HEK293 (cell line): ENCODE measurements at regions not wholly inside any gene's neighbourhood (a gene's known extent, or its start where the extent isn't known, plus 50 kb on each side); places are given as distances from the start of the nearest gene placed in this dataset.

Experiments used
- CTCF ChIA-PET: fragments of 350-600 bp; formaldehyde crosslinking; extraction: SDS; loops from one replicate; lab custom pipeline; 2021; ENCODE audit warnings: antibody characterized with exemption; lab: Yijun Ruan, JAX
- POLR2A ChIA-PET: fragments of 300-600 bp; formaldehyde crosslinking; extraction: SDS; loops from one replicate; lab custom pipeline; 2020; ENCODE audit warnings: antibody characterized with exemption, inconsistent platforms; lab: Yijun Ruan, JAX
- H3K27ac ChIP-seq: fragments of 200-500 bp; sonication (Bioruptor generic); 2 replicates; pipeline ENCODE4 v1.5.1; 2014; ENCODE audit warnings: low read depth, low read length, control low read depth, inconsistent platforms; ENCODE audit errors: extremely low read depth
- H3K36me3 ChIP-seq, 2 experiments: fragments of 200-500 bp in 1 of 2; sonication (Bioruptor generic) in 1 of 2; 1 replicate in 1 of 2; 2 replicates in 1 of 2; pipeline ENCODE4 v1.5.1; 2014 to 2017; ENCODE audit warnings: inconsistent platforms in 2 of 2, low read length in 2 of 2; ENCODE audit not compliant: control insufficient read depth in 2 of 2, insufficient read depth in 1 of 2
- H3K4me1 ChIP-seq: fragments of 200-500 bp; sonication (Bioruptor generic); 2 replicates; pipeline ENCODE4 v1.5.1; 2014; ENCODE audit warnings: mild to moderate bottlenecking, low read length, inconsistent platforms; ENCODE audit not compliant: control insufficient read depth, insufficient read depth
- H3K4me3 ChIP-seq: 2 replicates; pipeline ENCODE4 v1.5.1; 2011; ENCODE audit warnings: low read depth, mild to moderate bottlenecking, control low read depth, low read length, moderate library complexity
- H3K9me3 ChIP-seq: fragments of 200-500 bp; sonication (Bioruptor generic); 2 replicates; pipeline ENCODE4 v1.5.1; 2014; ENCODE audit warnings: low read depth, low read length, inconsistent platforms; ENCODE audit not compliant: control insufficient read depth, insufficient read depth
- BCL11A ChIP-seq: fragments of 450-650 bp; formaldehyde crosslinking; IDR thresholded peaks from 2 replicates; pipeline ENCODE4 v1.5.1; 2016; ENCODE audit warnings: low read depth, missing biosample characterization, missing genetic modification characterization
- KLF16 ChIP-seq: fragments of 450-650 bp; formaldehyde crosslinking; IDR thresholded peaks from 2 replicates; pipeline ENCODE4 v1.5.1; 2017; ENCODE audit warnings: missing biosample characterization, missing genetic modification characterization
- OSR2 ChIP-seq: fragments of 450-650 bp; formaldehyde crosslinking; IDR thresholded peaks from 2 replicates; pipeline ENCODE4 v1.5.1; 2016; ENCODE audit warnings: missing biosample characterization, missing genetic modification characterization
- SCRT1 ChIP-seq: fragments of 450-650 bp; formaldehyde crosslinking; IDR thresholded peaks from 2 replicates; pipeline ENCODE4 v1.5.1; 2016; ENCODE audit warnings: missing biosample characterization, missing genetic modification characterization, borderline replicate concordance
- ZBTB21 ChIP-seq: fragments of 450-650 bp; formaldehyde crosslinking; IDR thresholded peaks from 2 replicates; pipeline ENCODE4 v1.5.1; 2017; ENCODE audit warnings: missing biosample characterization, missing genetic modification characterization
- ZNF138 ChIP-seq: fragments of 450-650 bp; formaldehyde crosslinking; IDR thresholded peaks from 2 replicates; pipeline ENCODE4 v1.5.1; 2016; ENCODE audit warnings: missing biosample characterization, missing genetic modification characterization, borderline replicate concordance
- ZNF155 ChIP-seq: fragments of 450-650 bp; formaldehyde crosslinking; IDR thresholded peaks from 2 replicates; pipeline ENCODE4 v1.5.1; 2016; ENCODE audit warnings: missing biosample characterization, missing genetic modification characterization
- ZNF175 ChIP-seq: fragments of 450-650 bp; formaldehyde crosslinking; IDR thresholded peaks from 2 replicates; pipeline ENCODE4 v1.5.1; 2016; ENCODE audit warnings: missing biosample characterization, missing genetic modification characterization
- ZNF426 ChIP-seq: fragments of 450-650 bp; formaldehyde crosslinking; IDR thresholded peaks from 2 replicates; pipeline ENCODE4 v1.5.1; 2017; ENCODE audit warnings: missing biosample characterization, missing genetic modification characterization, mild to moderate bottlenecking, inconsistent platforms, moderate library complexity
- ZNF555 ChIP-seq: fragments of 450-650 bp; formaldehyde crosslinking; conservative IDR thresholded peaks from 2 replicates; pipeline ENCODE4 v1.5.1; 2017; ENCODE audit warnings: missing biosample characterization, mild to moderate bottlenecking, missing genetic modification characterization, inconsistent platforms
- ZNF596 ChIP-seq: fragments of 450-650 bp; IDR thresholded peaks from 2 replicates; pipeline ENCODE4 v1.5.0; 2018; ENCODE audit warnings: missing biosample characterization, mild to moderate bottlenecking, missing genetic modification characterization, moderate library complexity
- ZNF660 ChIP-seq: fragments of 450-650 bp; IDR thresholded peaks from 2 replicates; pipeline ENCODE4 v1.5.1; 2018; ENCODE audit warnings: missing biosample characterization, mild to moderate bottlenecking, missing genetic modification characterization
- ZNF664 ChIP-seq: fragments of 450-650 bp; formaldehyde crosslinking; IDR thresholded peaks from 2 replicates; pipeline ENCODE4 v1.5.1; 2016; ENCODE audit warnings: missing biosample characterization, missing genetic modification characterization
- ZNF701 ChIP-seq: fragments of 450-650 bp; formaldehyde crosslinking; IDR thresholded peaks from 2 replicates; pipeline ENCODE4 v1.5.1; 2016; ENCODE audit warnings: missing biosample characterization, missing genetic modification characterization
- ZNF707 ChIP-seq: fragments of 450-650 bp; formaldehyde crosslinking; IDR thresholded peaks from 2 replicates; pipeline ENCODE4 v1.5.1; 2016; ENCODE audit warnings: missing biosample characterization, missing genetic modification characterization
- ZNF776 ChIP-seq: fragments of 450-650 bp; formaldehyde crosslinking; IDR thresholded peaks from 2 replicates; pipeline ENCODE4 v1.5.0; 2017; ENCODE audit warnings: missing biosample characterization, missing genetic modification characterization, borderline replicate concordance
- ZNF792 ChIP-seq: fragments of 450-650 bp; formaldehyde crosslinking; IDR thresholded peaks from 2 replicates; pipeline ENCODE4 v1.5.1; 2016; ENCODE audit warnings: missing biosample characterization, missing genetic modification characterization
- ZNF843 ChIP-seq: fragments of 450-650 bp; formaldehyde crosslinking; IDR thresholded peaks from 2 replicates; pipeline ENCODE4 v1.5.1; 2016; ENCODE audit warnings: missing biosample characterization, missing genetic modification characterization
- ZSCAN16 ChIP-seq: fragments of 450-650 bp; formaldehyde crosslinking; IDR thresholded peaks from 2 replicates; pipeline ENCODE4 v1.5.1; 2016; ENCODE audit warnings: missing biosample characterization, missing genetic modification characterization
- TF ChIP-seq, protein P1 (sequence below): fragments of 450-650 bp; formaldehyde crosslinking; IDR thresholded peaks from 2 replicates; pipeline ENCODE4 v1.5.1; 2017; ENCODE audit warnings: missing biosample characterization, missing genetic modification characterization
- TF ChIP-seq, protein P2 (sequence below): fragments of 450-650 bp; formaldehyde crosslinking; IDR thresholded peaks from 2 replicates; pipeline ENCODE4 v1.5.1; 2016; ENCODE audit warnings: missing biosample characterization, missing genetic modification characterization
- TF ChIP-seq, protein P3 (sequence below): IDR thresholded peaks from 2 replicates; pipeline ENCODE4 v1.6.1; 2011; ENCODE audit warnings: mild to moderate bottlenecking, low read depth, low read length, borderline replicate concordance
- TF ChIP-seq, protein P4 (sequence below): fragments of 450-650 bp; formaldehyde crosslinking; IDR thresholded peaks from 2 replicates; pipeline ENCODE4 v1.5.1; 2016; ENCODE audit warnings: missing biosample characterization, missing genetic modification characterization
- TF ChIP-seq, protein P5 (sequence below): fragments of 450-650 bp; formaldehyde crosslinking; conservative IDR thresholded peaks from 2 replicates; pipeline ENCODE4 v1.5.1; 2016; ENCODE audit warnings: low read depth, missing biosample characterization, missing genetic modification characterization

DNA sequence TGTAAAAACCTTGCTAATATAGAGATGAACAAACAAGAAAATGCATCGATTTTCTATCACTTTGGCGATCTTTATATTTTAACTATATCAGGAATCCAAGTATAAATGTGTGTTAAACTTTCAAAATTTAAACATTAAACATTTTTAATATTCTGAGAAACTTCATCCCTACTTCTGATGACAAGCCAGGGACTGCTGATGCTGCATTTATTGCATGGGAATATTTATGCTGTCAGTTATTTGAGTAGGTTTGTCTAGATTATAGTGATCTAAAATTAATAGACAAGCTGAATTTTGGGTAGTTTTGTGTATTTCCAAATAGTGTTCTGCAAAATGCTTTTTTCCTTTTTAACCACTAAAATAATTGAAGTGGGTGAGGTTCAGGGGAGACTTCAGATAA, 175.3 kb downstream of the LEPR start:
- H3K9me3 ChIP-seq = no peaks in the 10 kb centered on the region
- ChIA-PET POLR2A (no interaction called here), CTCF (interaction anchor here (0.6 kb wide), 2 partner anchors 377 to 856 kb away, joined by 3 read pairs; no protein-coding TSS in a partner anchor)
- no peaks in the 10 kb centered on the region for H3K36me3 ChIP-seq
- no peak overlapping the region for H3K27ac ChIP-seq
- no peaks in the 10 kb centered on the region for H3K4me1 ChIP-seq
- H3K4me3 ChIP-seq = no peak overlapping the region
- TF ChIP-seq ZNF776 (tag by site-specific recombination) = no peak
- no peak for TF ChIP-seq ZNF664 (tag by site-specific recombination)
- TF ChIP-seq, protein P1, sequence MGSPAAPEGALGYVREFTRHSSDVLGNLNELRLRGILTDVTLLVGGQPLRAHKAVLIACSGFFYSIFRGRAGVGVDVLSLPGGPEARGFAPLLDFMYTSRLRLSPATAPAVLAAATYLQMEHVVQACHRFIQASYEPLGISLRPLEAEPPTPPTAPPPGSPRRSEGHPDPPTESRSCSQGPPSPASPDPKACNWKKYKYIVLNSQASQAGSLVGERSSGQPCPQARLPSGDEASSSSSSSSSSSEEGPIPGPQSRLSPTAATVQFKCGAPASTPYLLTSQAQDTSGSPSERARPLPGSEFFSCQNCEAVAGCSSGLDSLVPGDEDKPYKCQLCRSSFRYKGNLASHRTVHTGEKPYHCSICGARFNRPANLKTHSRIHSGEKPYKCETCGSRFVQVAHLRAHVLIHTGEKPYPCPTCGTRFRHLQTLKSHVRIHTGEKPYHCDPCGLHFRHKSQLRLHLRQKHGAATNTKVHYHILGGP (tag by site-specific recombination) = no peak
- no peak for TF ChIP-seq BCL11A (tag by site-specific recombination)
- TF ChIP-seq, protein P2, sequence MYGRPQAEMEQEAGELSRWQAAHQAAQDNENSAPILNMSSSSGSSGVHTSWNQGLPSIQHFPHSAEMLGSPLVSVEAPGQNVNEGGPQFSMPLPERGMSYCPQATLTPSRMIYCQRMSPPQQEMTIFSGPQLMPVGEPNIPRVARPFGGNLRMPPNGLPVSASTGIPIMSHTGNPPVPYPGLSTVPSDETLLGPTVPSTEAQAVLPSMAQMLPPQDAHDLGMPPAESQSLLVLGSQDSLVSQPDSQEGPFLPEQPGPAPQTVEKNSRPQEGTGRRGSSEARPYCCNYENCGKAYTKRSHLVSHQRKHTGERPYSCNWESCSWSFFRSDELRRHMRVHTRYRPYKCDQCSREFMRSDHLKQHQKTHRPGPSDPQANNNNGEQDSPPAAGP (tag by site-specific recombination) = no peak
- no peak for TF ChIP-seq ZNF138 (tag by site-specific recombination)
- TF ChIP-seq, protein P3, sequence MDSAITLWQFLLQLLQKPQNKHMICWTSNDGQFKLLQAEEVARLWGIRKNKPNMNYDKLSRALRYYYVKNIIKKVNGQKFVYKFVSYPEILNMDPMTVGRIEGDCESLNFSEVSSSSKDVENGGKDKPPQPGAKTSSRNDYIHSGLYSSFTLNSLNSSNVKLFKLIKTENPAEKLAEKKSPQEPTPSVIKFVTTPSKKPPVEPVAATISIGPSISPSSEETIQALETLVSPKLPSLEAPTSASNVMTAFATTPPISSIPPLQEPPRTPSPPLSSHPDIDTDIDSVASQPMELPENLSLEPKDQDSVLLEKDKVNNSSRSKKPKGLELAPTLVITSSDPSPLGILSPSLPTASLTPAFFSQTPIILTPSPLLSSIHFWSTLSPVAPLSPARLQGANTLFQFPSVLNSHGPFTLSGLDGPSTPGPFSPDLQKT = no peak
- no peak for TF ChIP-seq ZNF155 (tag by site-specific recombination)
- no peak for TF ChIP-seq ZNF426 (tag by site-specific recombination)
- no peak for TF ChIP-seq ZBTB21 (tag by site-specific recombination)
- no peak for TF ChIP-seq SCRT1 (tag by site-specific recombination)
- no peak for TF ChIP-seq ZNF707 (tag by site-specific recombination)
- TF ChIP-seq ZNF792 (tag by site-specific recombination) = no peak
- TF ChIP-seq OSR2 = no peak

DNA sequence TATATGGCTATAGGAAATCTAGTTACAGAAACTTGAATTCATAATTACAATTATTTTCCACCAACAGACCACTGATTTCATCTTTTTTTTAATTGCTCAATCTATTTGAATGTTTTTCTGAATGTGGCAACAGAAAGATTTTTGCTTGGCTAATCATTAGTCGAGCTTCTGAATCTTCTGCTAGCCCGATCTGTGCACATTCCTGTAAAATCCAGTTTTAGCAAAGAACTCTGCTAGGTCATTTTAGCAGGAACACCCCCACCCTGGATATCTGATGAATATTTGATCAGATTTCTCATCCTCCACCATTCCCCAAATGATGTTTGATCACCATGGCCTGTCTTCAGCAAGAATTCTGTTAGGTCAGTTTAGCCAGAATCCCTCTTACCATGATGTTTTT, 176.3 kb downstream of the LEPR start:
- Histone ChIP-seq H3K4me1 (no peaks in the 10 kb centered on the region), H3K9me3 (no peaks in the 10 kb centered on the region), H3K27ac (no peak overlapping the region), H3K36me3 (no peaks in the 10 kb centered on the region), H3K4me3 (no peak overlapping the region)
- ChIA-PET POLR2A (no interaction called here), CTCF (no interaction called here)
- TF ChIP-seq ZSCAN16 (tag by site-specific recombination) (no peak), ZNF664 (tag by site-specific recombination) (no peak), ZNF138 (tag by site-specific recombination) (no peak), ZNF701 (tag by site-specific recombination) (no peak), ZNF596 (tag by site-specific recombination) (no peak), ZNF175 (tag by site-specific recombination) (no peak), ZNF660 (tag by site-specific recombination) (no peak), KLF16 (tag by site-specific recombination) (no peak), ZNF843 (no peak), ZNF555 (no peak)
- TF ChIP-seq, protein P4, sequence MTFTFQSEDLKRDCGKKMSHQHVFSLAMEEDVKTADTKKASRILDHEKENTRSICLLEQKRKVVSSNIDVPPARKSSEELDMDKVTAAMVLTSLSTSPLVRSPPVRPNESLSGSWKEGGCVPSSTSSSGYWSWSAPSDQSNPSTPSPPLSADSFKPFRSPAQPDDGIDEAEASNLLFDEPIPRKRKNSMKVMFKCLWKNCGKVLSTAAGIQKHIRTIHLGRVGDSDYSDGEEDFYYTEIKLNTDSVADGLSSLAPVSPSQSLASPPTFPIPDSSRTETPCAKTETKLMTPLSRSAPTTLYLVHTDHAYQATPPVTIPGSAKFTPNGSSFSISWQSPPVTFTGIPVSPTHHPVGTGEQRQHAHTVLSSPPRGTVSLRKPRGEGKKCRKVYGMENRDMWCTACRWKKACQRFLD (tag by site-specific recombination) = no peak
- TF ChIP-seq, protein P1 (tag by site-specific recombination) = no peak
- TF ChIP-seq, protein P5, sequence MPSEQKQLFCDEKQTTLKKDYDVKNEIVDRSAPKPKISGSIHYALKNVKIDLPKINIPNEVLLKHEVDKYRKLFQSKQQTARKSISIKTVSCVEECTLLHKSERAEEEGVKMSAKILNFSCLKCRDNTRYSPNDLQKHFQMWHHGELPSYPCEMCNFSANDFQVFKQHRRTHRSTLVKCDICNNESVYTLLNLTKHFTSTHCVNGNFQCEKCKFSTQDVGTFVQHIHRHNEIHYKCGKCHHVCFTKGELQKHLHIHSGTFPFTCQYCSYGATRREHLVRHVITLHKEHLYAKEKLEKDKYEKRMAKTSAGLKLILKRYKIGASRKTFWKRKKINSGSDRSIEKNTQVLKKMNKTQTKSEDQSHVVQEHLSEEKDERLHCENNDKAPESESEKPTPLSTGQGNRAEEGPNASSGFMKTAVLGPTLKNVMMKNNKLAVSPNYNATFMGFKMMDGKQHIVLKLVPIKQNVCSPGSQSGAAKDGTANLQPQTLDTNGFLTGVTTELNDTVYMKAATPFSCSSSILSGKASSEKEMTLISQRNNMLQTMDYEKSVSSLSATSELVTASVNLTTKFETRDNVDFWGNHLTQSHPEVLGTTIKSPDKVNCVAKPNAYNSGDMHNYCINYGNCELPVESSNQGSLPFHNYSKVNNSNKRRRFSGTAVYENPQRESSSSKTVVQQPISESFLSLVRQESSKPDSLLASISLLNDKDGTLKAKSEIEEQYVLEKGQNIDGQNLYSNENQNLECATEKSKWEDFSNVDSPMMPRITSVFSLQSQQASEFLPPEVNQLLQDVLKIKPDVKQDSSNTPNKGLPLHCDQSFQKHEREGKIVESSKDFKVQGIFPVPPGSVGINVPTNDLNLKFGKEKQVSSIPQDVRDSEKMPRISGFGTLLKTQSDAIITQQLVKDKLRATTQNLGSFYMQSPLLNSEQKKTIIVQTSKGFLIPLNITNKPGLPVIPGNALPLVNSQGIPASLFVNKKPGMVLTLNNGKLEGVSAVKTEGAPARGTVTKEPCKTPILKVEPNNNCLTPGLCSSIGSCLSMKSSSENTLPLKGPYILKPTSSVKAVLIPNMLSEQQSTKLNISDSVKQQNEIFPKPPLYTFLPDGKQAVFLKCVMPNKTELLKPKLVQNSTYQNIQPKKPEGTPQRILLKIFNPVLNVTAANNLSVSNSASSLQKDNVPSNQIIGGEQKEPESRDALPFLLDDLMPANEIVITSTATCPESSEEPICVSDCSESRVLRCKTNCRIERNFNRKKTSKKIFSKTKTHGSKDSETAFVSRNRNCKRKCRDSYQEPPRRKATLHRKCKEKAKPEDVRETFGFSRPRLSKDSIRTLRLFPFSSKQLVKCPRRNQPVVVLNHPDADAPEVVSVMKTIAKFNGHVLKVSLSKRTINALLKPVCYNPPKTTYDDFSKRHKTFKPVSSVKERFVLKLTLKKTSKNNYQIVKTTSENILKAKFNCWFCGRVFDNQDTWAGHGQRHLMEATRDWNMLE (tag by site-specific recombination) = no peak
- TF ChIP-seq, all 188 proteins: peak for 0
